ENCODE measurements at regions not wholly inside any gene's neighbourhood (a gene's known extent, or its start where the extent isn't known, plus 50 kb on each side); places are given as distances from the start of the nearest gene placed in this dataset.

DNA sequence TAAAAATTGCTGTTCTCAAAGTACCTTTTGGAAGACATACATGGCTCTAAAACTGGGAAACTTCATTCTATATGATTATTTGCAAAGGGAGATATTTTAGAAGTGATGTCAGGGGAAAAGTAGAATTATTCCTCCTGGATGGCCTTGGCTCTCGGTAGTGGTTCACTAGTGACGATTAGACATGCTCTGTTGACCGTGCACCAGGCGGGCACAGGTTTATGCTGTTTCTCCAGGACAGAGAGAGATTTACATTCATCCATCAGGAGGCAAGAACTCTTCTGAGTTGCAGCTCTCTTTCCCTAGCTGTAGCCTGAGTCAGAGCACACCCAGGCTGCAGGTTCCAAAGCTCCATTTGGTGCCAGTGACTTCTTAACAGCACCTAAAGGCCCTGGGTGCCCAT lies 184.9 kb upstream of the WDR11 start:
- H3K27me3 ChIP-seq (ENCODE audit: control insufficient read depth, insufficient read depth, low read length): no peaks in the 10 kb centered on the region
- H3K4me3 ChIP-seq (ENCODE audit: low read length): no peak overlapping the region
- H3K27ac ChIP-seq (ENCODE audit: low read length): no peak overlapping the region
- whole genome bisulfite sequencing (ENCODE audit: insufficient coverage, low lambda C conversion rate): no CpG with 5 or more reads among the region's 4 CpGs
- no peaks in the 10 kb centered on the region for H3K9me3 ChIP-seq (ENCODE audit: control insufficient read depth, low read depth, low read length)
- H3K36me3 ChIP-seq (ENCODE audit: control insufficient read depth, insufficient read depth, low read length): no peaks in the 10 kb centered on the region
- no peaks in the 10 kb centered on the region for H3K4me1 ChIP-seq (ENCODE audit: control insufficient read depth, insufficient read depth, low read length)
- DNase-seq: no peak

DNA sequence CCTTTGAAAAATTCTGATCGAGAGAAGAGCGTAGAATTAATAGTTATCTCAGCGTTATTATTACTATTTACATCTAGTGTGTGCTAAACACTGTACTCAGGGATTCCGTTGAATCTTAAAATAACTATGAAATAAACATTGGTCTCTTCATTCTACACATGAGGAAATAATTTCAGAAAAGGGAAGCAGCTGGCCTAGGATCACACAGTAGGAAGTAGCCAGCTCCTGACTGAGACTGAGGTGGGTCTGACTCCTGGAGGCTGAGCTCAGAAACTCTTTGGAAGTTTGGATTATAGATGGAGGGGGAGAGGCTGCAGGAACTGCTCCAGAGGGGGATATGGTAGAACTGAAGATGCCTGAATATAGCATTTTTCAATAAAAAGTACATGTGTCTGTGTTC lies 183.9 kb upstream of the WDR11 start:
- Histone ChIP-seq H3K27me3 (ENCODE audit: control insufficient read depth, insufficient read depth, low read length) (no peaks in the 10 kb centered on the region), H3K4me1 (ENCODE audit: control insufficient read depth, insufficient read depth, low read length) (no peaks in the 10 kb centered on the region), H3K27ac (ENCODE audit: low read length) (no peak overlapping the region), H3K4me3 (ENCODE audit: low read length) (no peak overlapping the region), H3K9me3 (ENCODE audit: control insufficient read depth, low read depth, low read length) (no peaks in the 10 kb centered on the region), H3K36me3 (ENCODE audit: control insufficient read depth, insufficient read depth, low read length) (no peaks in the 10 kb centered on the region)
- WGBS (ENCODE audit: insufficient coverage, low lambda C conversion rate): 54% methylated on average over 3 of the region's 4 CpGs
- no peak for DNase-seq

DNA sequence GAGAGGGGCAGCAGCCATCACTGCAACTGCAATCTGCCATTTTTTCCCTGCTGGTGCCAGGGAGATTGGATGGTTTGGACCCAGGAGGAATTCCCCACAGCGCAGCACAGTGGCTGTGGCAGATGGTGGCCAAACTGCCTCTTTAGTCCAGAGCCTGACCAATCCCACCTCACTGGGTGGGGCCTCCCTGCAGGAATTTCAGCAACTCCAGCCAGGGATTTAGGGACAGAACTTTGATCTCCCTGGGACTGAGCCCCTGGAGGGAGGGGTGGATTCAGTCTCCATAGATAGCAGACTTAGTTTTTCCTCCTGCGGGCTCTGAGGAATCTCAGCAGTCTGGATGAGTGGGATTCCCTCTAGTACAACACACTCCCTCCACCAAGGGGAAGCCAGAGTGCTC lies 179.7 kb upstream of the WDR11 start:
- Histone ChIP-seq H3K4me3 (ENCODE audit: low read length) (no peak overlapping the region), H3K9me3 (ENCODE audit: control insufficient read depth, low read depth, low read length) (no peaks in the 10 kb centered on the region), H3K36me3 (ENCODE audit: control insufficient read depth, insufficient read depth, low read length) (no peaks in the 10 kb centered on the region), H3K27me3 (ENCODE audit: control insufficient read depth, insufficient read depth, low read length) (no peaks in the 10 kb centered on the region), H3K4me1 (ENCODE audit: control insufficient read depth, insufficient read depth, low read length) (no peaks in the 10 kb centered on the region), H3K27ac (ENCODE audit: low read length) (no peak overlapping the region)
- no peak for DNase-seq
- WGBS (ENCODE audit: insufficient coverage, low lambda C conversion rate): no CpG with 5 or more reads among the region's 2 CpGs

DNA sequence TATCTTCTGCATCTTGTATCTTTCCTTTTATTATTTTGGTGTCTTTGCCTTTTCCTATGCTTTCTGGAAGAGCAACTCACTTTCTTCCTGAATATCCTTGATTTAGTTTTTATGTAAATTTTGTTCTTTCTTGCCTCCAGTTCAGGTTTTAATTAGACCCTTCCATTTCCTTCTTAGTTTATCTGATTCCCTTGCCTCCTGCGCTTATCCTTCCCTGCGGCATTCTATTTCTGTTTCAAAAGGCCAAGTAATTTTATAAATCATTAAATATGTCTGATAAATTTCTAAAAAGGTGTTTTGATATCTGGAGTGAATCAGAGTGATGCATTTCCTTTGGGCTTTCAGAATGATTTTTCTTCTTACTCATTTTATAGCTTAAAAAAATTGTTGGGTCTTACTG lies 167.7 kb upstream of the WDR11 start:
- WGBS (ENCODE audit: insufficient coverage, low lambda C conversion rate): 87% methylated on average over 2 of the region's 2 CpGs
- no peaks in the 10 kb centered on the region for H3K36me3 ChIP-seq (ENCODE audit: control insufficient read depth, insufficient read depth, low read length)
- H3K27ac ChIP-seq (ENCODE audit: low read length): no peak overlapping the region
- H3K4me1 ChIP-seq (ENCODE audit: control insufficient read depth, insufficient read depth, low read length): no peaks in the 10 kb centered on the region
- no peak for DNase-seq
- H3K9me3 ChIP-seq (ENCODE audit: control insufficient read depth, low read depth, low read length): no peaks in the 10 kb centered on the region
- H3K4me3 ChIP-seq (ENCODE audit: low read length): no peak overlapping the region
- H3K27me3 ChIP-seq (ENCODE audit: control insufficient read depth, insufficient read depth, low read length): no peaks in the 10 kb centered on the region

DNA sequence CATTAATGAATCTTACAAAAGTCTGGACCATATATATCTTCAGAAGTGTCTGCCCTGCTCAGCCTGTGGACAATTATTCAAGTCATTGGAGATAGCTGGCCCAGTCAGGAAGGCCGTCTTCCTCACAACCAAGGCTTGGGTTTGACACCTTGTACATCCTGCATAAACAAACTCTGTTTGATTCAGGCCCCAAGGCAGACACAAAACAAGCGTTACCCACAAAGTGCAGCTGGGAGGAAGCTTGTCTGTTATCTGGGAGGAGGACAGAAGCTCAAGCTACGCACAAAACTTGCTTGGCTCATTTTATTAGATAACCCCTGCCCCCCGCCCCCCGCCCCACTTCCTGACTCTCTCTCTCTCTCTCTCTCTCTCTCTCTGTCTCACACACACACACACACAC lies 166.9 kb upstream of the WDR11 start:
- no peaks in the 10 kb centered on the region for H3K4me1 ChIP-seq (ENCODE audit: control insufficient read depth, insufficient read depth, low read length)
- no peaks in the 10 kb centered on the region for H3K27me3 ChIP-seq (ENCODE audit: control insufficient read depth, insufficient read depth, low read length)
- H3K27ac ChIP-seq (ENCODE audit: low read length): no peak overlapping the region
- no peaks in the 10 kb centered on the region for H3K9me3 ChIP-seq (ENCODE audit: control insufficient read depth, low read depth, low read length)
- H3K4me3 ChIP-seq (ENCODE audit: low read length): no peak overlapping the region
- DNase-seq: no peak
- H3K36me3 ChIP-seq (ENCODE audit: control insufficient read depth, insufficient read depth, low read length): no peaks in the 10 kb centered on the region
- no CpG with 5 or more reads among the region's 5 CpGs for WGBS (ENCODE audit: insufficient coverage, low lambda C conversion rate)

DNA sequence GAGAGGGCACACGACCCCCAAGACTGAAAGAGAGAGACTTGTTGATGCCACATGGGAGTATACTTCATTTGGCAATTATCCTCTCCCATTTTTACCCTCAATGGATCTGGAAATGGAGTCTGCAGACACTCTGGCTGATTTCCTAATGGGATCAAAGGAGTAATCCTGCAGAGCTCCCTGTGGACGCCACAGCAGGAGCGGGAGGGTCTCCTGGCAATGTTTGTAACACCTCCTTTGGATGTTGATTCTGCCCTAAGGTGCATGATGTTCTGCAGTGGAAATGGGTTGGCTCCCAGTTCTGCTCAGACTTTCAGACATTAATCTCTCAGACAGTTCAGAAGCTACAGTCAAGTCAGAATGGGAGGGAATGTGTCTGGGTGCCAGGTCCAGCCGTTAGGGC lies 166.0 kb upstream of the WDR11 start:
- Histone ChIP-seq H3K9me3 (ENCODE audit: control insufficient read depth, low read depth, low read length) (no peaks in the 10 kb centered on the region), H3K4me1 (ENCODE audit: control insufficient read depth, insufficient read depth, low read length) (no peaks in the 10 kb centered on the region), H3K27ac (ENCODE audit: low read length) (no peak overlapping the region), H3K4me3 (ENCODE audit: low read length) (no peak overlapping the region), H3K27me3 (ENCODE audit: control insufficient read depth, insufficient read depth, low read length) (no peaks in the 10 kb centered on the region), H3K36me3 (ENCODE audit: control insufficient read depth, insufficient read depth, low read length) (no peaks in the 10 kb centered on the region)
- WGBS (ENCODE audit: insufficient coverage, low lambda C conversion rate): no CpG with 5 or more reads among the region's 4 CpGs
- no peak for DNase-seq

DNA sequence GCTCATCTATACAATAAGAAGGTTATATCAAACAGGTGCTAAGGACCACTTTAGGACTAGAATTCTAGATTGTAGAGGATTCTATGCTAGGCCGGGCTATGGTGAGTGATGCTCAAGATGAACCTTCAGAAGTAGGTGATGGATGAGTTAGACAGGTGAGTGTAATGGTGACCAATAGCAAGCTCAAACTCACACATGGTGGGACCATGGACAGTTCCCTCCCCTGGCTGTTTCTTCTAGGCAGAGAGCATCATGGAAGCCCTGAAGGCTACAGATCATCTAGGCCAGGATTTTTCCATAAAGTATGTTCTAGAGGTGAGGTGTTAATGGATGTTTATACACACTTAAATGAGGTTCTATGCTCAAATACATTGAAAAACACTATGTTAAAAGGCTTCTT lies 162.2 kb upstream of the WDR11 start:
- Histone ChIP-seq H3K27me3 (ENCODE audit: control insufficient read depth, insufficient read depth, low read length) (no peaks in the 10 kb centered on the region), H3K9me3 (ENCODE audit: control insufficient read depth, low read depth, low read length) (no peaks in the 10 kb centered on the region), H3K27ac (ENCODE audit: low read length) (no peak overlapping the region), H3K4me3 (ENCODE audit: low read length) (no peak overlapping the region), H3K4me1 (ENCODE audit: control insufficient read depth, insufficient read depth, low read length) (no peaks in the 10 kb centered on the region), H3K36me3 (ENCODE audit: control insufficient read depth, insufficient read depth, low read length) (no peaks in the 10 kb centered on the region)
- no peak for DNase-seq
- no CpG with 5 or more reads among the region's 1 CpG for WGBS (ENCODE audit: insufficient coverage, low lambda C conversion rate)

DNA sequence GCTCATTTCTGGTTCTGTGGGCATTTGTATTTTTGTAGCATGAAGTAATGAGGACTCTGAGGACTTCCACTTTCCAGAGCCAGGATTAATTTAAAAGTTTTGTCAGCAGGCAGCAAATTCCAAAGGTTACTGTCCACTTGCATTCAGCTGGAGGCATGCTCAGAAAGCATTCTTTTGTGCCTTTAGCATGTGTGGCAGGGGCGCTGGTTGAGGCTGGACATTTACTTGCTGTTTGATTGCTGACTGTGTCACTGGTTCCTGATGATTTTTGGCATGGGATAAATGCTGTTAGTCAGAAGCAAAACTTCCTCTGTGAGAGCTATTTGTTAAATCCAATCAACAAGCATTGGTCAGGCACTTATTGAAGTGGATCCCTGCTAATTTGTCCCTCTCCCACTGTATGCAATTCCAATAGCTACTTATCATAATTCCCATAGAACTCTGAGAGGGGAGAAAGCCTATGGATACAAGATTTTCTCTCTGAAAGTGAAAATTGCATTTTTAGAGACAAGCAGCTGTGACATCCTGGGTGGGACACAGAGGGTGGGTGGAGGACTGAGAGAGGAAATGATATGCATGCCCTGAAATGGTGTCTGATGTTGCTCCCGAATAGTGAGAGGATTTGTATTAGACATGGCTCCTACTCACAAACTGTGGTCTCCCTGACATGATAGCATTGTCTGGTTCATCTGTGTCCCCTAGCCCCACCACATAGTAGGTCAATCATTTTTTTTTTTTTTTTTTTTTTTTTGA lies 161.2 kb upstream of the WDR11 start:
- Histone ChIP-seq H3K36me3 (ENCODE audit: control insufficient read depth, insufficient read depth, low read length) (no peaks in the 10 kb centered on the region), H3K27ac (ENCODE audit: low read length) (no peak overlapping the region), H3K4me1 (ENCODE audit: control insufficient read depth, insufficient read depth, low read length) (no peaks in the 10 kb centered on the region), H3K4me3 (ENCODE audit: low read length) (no peak overlapping the region), H3K27me3 (ENCODE audit: control insufficient read depth, insufficient read depth, low read length) (no peaks in the 10 kb centered on the region), H3K9me3 (ENCODE audit: control insufficient read depth, low read depth, low read length) (no peaks in the 10 kb centered on the region)
- WGBS (ENCODE audit: insufficient coverage, low lambda C conversion rate): no CpG with 5 or more reads among the region's 2 CpGs
- no peak for DNase-seq

DNA sequence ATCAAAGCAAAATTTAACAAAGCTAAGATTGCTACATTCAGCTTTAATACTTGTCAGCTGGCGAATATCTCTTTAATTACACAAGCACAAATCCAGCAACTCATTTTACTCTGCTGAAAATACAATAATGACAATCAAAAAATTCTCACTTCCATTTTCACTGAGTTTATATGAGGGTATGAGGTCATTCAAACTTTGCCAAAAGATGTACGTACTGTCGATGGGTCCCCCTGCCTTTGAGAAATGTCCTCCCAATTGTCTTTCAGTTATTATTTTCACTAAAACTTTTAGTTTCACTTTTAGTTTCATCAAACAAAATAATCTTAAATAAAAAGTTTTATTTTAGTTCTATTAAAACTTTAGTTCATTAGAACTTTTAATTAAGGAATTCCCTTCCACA lies 159.5 kb upstream of the WDR11 start:
- 86% methylated on average over 3 of the region's 3 CpGs for WGBS (ENCODE audit: insufficient coverage, low lambda C conversion rate)
- DNase-seq: no peak
- Histone ChIP-seq H3K4me3 (ENCODE audit: low read length) (no peak overlapping the region), H3K9me3 (ENCODE audit: control insufficient read depth, low read depth, low read length) (no peaks in the 10 kb centered on the region), H3K27me3 (ENCODE audit: control insufficient read depth, insufficient read depth, low read length) (no peaks in the 10 kb centered on the region), H3K4me1 (ENCODE audit: control insufficient read depth, insufficient read depth, low read length) (no peaks in the 10 kb centered on the region), H3K27ac (ENCODE audit: low read length) (no peak overlapping the region), H3K36me3 (ENCODE audit: control insufficient read depth, insufficient read depth, low read length) (no peaks in the 10 kb centered on the region)

DNA sequence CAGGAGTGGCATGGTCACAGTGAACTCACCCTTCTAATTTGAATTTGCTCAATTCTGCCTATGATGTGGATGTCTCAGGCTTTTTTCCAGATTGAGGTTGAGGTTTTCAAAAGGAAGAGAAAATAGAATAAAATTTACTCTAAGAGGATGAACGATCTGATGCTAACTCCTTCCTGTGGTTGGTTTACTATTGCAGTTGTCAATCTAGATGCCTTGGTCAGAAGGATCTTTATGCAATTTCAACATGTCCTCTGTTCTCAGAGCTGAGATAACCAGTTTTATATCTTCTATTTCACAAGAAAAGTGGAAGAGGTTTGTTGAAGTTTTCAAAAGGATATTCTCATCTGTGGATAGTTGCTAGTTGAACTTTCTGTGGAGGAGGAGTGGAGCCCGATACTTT lies 150.7 kb upstream of the WDR11 start:
- Histone ChIP-seq H3K36me3 (ENCODE audit: control insufficient read depth, insufficient read depth, low read length) (no peaks in the 10 kb centered on the region), H3K4me3 (ENCODE audit: low read length) (no peak overlapping the region), H3K9me3 (ENCODE audit: control insufficient read depth, low read depth, low read length) (no peaks in the 10 kb centered on the region), H3K4me1 (ENCODE audit: control insufficient read depth, insufficient read depth, low read length) (no peaks in the 10 kb centered on the region), H3K27ac (ENCODE audit: low read length) (no peak overlapping the region), H3K27me3 (ENCODE audit: control insufficient read depth, insufficient read depth, low read length) (no peaks in the 10 kb centered on the region)
- 90% methylated on average over 2 of the region's 2 CpGs for WGBS (ENCODE audit: insufficient coverage, low lambda C conversion rate)
- DNase-seq: no peak

DNA sequence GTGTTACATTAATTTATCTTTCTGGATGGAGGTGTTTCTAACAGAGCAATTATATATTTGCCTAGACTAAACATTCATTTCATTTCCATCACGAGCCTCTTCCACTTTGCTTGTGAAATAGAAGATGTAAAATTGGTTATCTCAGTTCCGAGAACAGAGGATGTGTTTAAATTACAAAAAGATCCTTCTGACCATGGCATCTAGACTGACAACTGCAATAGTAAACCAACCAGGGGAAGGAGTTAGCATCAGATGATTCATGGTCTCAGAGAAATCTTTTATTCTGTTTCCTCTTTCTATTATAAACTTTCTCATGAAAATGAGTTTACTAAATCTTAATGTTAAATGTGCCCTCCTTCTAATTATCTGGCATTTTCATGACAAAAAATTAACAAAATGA lies 149.8 kb upstream of the WDR11 start:
- WGBS (ENCODE audit: insufficient coverage, low lambda C conversion rate): no CpG with 5 or more reads among the region's 2 CpGs
- Histone ChIP-seq H3K27me3 (ENCODE audit: control insufficient read depth, insufficient read depth, low read length) (no peaks in the 10 kb centered on the region), H3K4me3 (ENCODE audit: low read length) (no peak overlapping the region), H3K4me1 (ENCODE audit: control insufficient read depth, insufficient read depth, low read length) (no peaks in the 10 kb centered on the region), H3K9me3 (ENCODE audit: control insufficient read depth, low read depth, low read length) (no peaks in the 10 kb centered on the region), H3K36me3 (ENCODE audit: control insufficient read depth, insufficient read depth, low read length) (no peaks in the 10 kb centered on the region), H3K27ac (ENCODE audit: low read length) (no peak overlapping the region)
- no peak for DNase-seq
